Ovary (tissue), 3 donors: ENCODE measurements at regions not wholly inside any gene's neighbourhood (a gene's known extent, or its start where the extent isn't known, plus 50 kb on each side); places are given as distances from the start of the nearest gene placed in this dataset.

Experiments used
- EP300 ChIP-seq: sonication (generic); formaldehyde crosslinking; IDR thresholded peaks from one replicate; pipeline ENCODE4 v1.6.1; 2017; ENCODE audit warnings: antibody characterized with exemption
- TF ChIP-seq, protein P1 (sequence below), 3 donors: fragments of 450-650 bp in 2 of 3; fragments of 200-600 bp in 1 of 3; IDR thresholded peaks; one replicate each; pipeline versions ENCODE4 v1.5.1 to v1.8.0; 2016 to 2022; ENCODE audit warnings: antibody characterized with exemption in 3 of 3, mild to moderate bottlenecking in 1 of 3
- donor health status: DM: no; HTN: no; CAD: no.

DNA sequence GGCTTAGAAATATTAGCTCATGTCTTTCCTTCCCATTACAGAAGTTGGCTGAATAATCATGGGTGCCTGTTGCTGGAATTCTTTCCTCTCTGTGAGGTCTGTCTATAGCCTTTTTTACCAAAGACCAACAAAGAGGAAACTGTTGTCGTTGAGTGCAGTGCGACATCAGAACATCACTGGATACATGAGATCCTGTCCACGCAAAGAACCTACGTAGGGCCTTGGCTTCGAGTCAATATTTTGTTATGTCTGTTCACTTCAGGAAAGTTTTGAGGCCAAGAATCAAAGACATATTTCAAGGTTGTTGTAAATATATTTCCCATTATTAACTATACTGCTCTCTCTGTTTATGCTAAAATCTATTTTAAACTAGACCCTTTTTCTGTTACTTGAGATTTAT is 101.5 kb upstream of the IL12A start:
- TF ChIP-seq, protein P1, sequence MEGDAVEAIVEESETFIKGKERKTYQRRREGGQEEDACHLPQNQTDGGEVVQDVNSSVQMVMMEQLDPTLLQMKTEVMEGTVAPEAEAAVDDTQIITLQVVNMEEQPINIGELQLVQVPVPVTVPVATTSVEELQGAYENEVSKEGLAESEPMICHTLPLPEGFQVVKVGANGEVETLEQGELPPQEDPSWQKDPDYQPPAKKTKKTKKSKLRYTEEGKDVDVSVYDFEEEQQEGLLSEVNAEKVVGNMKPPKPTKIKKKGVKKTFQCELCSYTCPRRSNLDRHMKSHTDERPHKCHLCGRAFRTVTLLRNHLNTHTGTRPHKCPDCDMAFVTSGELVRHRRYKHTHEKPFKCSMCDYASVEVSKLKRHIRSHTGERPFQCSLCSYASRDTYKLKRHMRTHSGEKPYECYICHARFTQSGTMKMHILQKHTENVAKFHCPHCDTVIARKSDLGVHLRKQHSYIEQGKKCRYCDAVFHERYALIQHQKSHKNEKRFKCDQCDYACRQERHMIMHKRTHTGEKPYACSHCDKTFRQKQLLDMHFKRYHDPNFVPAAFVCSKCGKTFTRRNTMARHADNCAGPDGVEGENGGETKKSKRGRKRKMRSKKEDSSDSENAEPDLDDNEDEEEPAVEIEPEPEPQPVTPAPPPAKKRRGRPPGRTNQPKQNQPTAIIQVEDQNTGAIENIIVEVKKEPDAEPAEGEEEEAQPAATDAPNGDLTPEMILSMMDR (IDR thresholded peaks at IDR 0.05), result no peak
- TF ChIP-seq EP300, result no peak
